ENCODE measurements at regions not wholly inside any gene's neighbourhood (a gene's known extent, or its start where the extent isn't known, plus 50 kb on each side); places are given as distances from the start of the nearest gene placed in this dataset.

DNA sequence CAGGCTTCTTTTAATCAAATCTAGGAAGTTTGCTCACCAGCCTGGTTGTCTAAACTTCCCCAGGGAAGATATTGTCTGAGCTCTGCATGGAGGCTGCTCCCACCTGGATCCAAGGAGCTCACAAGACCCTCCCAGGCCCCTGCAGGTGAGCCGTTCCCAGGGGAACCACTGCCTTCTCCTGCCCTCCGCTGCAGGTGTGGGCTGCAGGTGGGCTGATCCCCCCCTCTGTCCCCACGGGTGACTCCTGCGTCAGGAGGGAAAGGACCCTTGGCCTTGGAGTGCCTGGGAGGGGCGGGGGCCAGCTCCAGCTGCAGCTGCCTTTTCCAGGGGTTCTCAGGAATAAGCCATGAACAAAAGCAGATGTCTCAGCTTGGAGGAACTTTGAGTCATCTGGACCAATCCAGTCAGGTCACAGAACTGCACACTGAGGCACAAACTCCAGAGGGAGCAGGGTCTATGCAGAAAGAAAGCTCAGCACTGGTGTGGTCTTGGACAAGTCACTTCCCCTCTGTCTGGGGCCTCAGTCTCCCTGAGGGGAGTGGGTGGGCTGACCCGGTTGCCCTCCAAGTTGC lies 246.6 kb upstream of the RTL1 start:
- H3K4me3 ChIP-seq (replicated peaks; ENCODE audit: low read depth, low read length) = no peak overlapping the region
- DNase-seq (ENCODE audit: extremely low read depth, low read depth) = no peak
- TF ChIP-seq, protein P1, sequence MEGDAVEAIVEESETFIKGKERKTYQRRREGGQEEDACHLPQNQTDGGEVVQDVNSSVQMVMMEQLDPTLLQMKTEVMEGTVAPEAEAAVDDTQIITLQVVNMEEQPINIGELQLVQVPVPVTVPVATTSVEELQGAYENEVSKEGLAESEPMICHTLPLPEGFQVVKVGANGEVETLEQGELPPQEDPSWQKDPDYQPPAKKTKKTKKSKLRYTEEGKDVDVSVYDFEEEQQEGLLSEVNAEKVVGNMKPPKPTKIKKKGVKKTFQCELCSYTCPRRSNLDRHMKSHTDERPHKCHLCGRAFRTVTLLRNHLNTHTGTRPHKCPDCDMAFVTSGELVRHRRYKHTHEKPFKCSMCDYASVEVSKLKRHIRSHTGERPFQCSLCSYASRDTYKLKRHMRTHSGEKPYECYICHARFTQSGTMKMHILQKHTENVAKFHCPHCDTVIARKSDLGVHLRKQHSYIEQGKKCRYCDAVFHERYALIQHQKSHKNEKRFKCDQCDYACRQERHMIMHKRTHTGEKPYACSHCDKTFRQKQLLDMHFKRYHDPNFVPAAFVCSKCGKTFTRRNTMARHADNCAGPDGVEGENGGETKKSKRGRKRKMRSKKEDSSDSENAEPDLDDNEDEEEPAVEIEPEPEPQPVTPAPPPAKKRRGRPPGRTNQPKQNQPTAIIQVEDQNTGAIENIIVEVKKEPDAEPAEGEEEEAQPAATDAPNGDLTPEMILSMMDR (IDR thresholded peaks at IDR 0.05; ENCODE audit: low read depth, low read length, missing control alignments) = no peak

DNA sequence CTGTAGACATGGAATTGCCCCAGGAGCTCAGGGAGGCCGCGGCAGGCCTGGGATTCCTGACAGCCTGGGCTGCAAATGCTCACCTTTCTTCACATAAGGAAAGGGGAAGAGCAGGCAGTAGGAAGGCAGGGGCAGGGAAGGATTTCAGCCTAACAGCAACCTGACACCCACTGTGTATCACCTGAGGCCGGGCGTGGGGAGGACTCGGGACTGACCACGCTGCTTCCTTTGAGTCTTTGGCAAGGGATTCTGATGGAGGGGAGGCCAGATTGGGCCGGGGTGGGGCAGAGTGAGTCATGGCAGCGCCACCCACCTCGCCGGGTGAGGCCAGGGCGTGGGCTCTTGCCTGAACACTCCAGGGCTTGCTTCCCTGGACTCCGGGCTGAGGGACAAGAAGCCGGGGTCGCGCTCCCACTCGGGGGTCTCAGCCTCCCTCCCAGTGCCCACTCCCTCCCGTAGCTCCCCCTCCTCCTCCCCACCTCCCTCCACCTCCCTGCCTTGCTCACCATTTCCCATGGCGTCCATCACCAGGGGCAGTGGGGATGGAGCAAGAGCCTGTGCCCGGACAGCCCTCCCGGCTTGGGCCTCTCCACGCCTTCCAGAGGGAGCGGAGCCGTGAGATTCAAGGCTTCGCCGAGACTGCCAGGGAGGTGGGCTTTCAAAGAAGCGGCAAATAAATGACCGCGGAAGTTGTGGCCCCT lies 247.9 kb upstream of the RTL1 start:
- TF ChIP-seq, protein P1 (IDR thresholded peaks at IDR 0.05; ENCODE audit: low read depth, low read length, missing control alignments) = no peak
- no peak for DNase-seq (ENCODE audit: extremely low read depth, low read depth)
- no peak overlapping the region for H3K4me3 ChIP-seq (replicated peaks; ENCODE audit: low read depth, low read length)

DNA sequence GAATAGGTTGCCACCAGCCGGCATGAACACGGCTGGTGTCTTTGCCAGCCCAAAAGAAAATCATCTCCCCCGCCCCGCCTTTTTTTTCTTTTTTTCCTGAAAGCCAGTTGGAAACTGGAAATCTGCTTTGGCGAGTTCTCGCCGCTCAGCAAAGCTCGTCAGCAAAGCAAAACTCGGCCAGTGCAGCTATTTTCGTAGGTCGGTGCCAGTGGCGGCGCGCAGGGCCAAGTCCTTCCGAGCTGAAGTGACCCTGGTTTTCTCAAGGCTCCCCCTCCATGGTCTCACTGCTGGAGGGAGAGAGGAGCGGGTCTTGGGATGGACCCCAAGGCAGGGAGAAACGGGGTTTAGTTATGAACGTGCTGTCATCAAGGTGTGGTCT lies 248.4 kb upstream of the RTL1 start:
- TF ChIP-seq, protein P1 (IDR thresholded peaks at IDR 0.05; ENCODE audit: low read depth, low read length, missing control alignments) = no peak
- H3K4me3 ChIP-seq (replicated peaks; ENCODE audit: low read depth, low read length) = no peak overlapping the region
- DNase-seq (ENCODE audit: extremely low read depth, low read depth) = no peak

DNA sequence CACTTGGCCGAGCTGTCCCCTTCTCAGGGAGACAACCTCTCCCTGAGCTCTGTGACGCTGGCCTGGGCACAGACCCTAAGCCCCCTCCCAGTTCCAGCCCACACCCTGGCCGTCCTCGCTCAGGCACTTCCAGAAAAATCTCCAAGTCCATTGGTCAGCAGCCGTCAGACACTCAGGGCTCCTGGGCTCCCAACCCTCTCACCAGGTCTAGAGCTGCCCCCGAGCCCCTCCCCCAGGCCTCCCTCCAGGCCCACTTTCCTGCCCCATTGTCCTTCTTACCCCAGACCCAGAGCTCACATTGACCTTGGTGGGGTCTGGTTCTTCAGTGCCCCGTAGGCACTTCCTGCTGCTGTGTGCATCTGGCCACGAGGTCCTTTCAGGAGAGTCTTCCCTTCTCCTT lies 249.3 kb upstream of the RTL1 start:
- H3K4me3 ChIP-seq (replicated peaks; ENCODE audit: low read depth, low read length) = no peak overlapping the region
- DNase-seq (ENCODE audit: extremely low read depth, low read depth) = no peak
- TF ChIP-seq, protein P1 (IDR thresholded peaks at IDR 0.05; ENCODE audit: low read depth, low read length, missing control alignments) = no peak

DNA sequence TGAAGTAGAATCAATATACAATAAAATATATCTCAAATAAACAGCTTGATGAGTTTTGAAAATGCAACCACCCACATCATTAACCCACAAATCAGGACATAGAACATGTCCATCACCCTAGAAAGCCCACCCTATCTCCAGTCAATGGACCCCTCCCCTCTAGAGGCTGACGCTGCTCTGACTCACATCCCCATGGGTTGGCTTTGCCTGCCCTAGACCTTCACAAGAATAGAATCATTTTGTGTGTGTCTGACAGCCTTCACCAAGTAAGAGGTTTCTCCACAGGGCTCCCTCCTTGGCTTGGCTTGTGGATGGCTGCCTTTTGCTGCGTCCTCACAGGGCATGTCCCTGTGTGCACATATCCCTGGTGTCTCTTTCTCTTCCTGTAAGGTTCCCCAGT lies 250.2 kb upstream of the RTL1 start:
- no peak overlapping the region for H3K4me3 ChIP-seq (replicated peaks; ENCODE audit: low read depth, low read length)
- TF ChIP-seq, protein P1 (IDR thresholded peaks at IDR 0.05; ENCODE audit: low read depth, low read length, missing control alignments) = no peak
- no peak for DNase-seq (ENCODE audit: extremely low read depth, low read depth)

DNA sequence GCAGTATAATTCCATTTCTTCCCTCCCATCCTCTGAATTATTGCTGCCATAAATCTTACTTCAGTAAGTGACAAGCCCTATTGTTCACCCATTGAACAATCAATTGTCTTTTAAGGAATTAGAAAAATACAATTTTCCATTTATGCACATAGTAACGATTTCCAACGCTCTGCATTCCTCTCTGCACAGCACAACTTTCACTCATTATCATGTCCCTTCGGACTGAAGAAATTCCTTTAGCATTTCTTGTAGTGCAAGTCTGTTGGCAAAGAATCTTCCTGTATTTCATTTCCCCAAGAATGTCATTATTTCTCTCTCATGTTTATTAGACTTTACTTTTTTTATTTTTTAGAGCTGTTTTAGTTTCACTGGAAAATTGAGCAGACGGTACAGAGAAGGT lies 252.1 kb upstream of the RTL1 start:
- H3K4me3 ChIP-seq (replicated peaks; ENCODE audit: low read depth, low read length) = no peak overlapping the region
- TF ChIP-seq, protein P1 (IDR thresholded peaks at IDR 0.05; ENCODE audit: low read depth, low read length, missing control alignments) = no peak
- DNase-seq (ENCODE audit: extremely low read depth, low read depth) = no peak

All from HFF-Myc (cell line).